ENCODE measurements at regions not wholly inside any gene's neighbourhood (a gene's known extent, or its start where the extent isn't known, plus 50 kb on each side); places are given as distances from the start of the nearest gene placed in this dataset.

DNA sequence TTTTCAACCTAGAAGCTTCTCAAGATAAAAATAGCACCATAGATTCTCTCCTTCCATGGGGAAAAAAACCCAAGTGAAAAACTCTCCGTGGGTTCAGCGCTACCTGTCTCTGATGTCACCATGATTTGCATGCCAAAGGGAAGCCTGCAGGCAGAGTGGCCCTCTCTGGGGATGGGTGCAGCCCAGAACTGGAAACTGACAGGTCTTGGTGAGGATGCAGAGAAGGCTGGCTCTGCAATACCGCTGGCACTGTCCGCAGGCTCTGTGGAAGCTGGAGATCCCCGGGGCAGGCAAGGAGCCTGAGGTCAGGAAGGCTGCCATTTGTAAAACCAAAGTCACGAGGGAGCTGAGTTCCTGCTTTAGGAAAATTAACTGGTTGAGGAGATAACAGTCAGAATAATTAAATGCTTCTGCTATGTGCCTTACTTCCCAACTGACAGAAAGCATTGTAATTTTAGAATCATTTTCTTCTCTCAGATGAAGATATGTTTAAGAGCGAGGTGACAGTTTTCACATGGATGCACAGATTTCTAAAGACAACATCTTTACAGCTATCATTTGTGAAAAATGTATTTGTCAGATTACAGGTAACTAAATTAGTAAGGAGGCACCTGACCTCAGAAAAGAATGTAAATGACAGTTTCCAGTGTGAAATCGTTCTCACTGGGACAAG is 731.5 kb upstream of the FZD8 start:
- no peak for DNase-seq (ENCODE audit: low spot score)

DNA sequence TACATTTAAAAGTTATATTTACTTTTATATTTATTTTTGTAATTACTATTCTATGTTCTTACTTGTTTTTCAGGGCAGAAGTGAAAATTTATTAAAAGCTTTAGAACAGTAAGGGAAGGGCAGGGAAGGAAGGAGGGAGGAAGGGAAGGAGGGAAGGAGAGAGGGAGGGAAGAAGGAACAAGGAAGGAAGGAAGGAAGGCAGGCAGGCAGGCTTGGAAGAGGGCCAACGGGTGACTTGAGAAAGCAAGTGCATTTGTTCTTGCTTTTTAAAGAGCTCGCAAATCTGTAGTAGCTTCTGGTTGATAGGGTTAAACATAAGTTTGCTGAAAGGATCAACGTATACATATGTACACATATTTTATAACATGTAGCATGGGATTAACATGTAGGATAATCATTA is 725.3 kb upstream of the FZD8 start:
- no peak for DNase-seq (ENCODE audit: low spot score)

DNA sequence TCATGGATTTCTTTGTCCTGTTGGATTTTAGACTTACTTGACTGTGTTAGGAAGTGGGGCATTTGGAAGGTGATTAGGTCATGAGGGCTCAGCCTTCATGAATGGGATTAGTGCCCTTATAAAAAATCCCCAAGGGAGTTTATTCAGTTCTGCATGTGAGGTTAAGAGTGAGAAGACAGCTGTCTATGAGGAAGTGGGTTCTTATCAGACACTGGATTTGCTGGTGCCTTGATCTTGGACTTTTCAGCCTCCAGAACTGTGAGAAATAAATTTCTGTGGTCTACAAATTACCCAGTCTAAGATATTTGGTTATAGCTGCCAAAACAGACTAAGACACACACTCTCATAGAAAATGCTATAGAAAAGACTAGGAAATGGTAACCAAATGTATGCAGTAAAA is 724.7 kb upstream of the FZD8 start:
- no peak for DNase-seq (ENCODE audit: low spot score)

DNA sequence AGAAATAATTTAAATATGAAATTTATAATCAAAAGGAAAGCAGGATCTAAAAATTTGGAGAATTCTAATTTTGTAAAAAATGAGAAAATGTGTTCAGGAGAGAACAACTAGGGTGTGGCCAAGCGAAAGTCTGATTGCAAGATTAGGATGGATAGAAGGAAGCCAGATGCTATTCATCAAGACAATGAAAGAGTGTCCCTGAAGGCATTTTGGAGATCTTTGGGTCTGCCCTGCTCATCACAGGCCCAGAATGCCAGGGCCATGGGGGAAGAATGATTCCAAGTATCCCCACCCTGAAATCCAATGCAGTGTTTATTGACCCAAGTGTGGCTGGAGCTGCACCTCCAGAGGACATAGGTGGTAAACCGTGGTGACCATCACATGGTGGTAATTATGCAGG is 724.0 kb upstream of the FZD8 start:
- DNase-seq (ENCODE audit: low spot score), result no peak

DNA sequence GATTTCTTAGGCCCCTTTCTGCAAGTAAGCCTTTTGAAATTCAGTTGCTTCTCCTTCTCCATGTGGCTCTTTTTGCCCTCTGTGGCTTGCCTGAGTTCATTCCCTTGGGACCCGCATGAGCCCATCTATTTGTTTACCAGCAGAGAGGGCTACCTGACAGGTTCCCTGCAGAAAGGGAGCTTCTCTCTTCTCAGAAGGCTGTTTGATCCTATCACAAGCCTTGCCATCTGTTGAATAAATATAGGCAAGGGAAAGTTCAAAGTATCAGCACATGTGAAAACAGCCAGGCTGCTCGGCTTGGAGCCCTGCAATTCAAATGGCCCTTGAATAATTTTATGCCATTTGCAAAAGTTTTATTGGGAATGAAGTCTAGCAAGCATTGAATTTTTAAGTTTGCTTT is 720.2 kb upstream of the FZD8 start:
- no peak for DNase-seq (ENCODE audit: low spot score)

DNA sequence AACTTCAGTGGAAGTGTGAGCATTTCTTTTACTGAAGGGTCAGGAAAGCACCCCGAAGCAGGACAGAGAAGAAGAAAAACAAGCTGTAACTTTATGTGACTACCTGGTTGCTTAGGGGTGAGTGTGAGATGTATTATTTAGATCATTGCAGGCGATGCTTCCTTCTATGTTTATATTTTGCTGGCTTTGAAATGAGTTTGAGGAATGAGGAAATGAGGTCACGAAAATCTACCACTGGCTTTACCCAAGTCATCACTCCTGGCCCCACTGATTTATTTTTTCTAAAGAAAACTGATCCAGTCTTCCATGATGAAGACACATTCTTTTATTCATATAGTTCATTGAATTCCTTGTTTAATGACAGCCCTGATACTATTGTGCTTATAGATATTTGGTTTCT is 716.6 kb upstream of the FZD8 start:
- no peak for DNase-seq (ENCODE audit: low spot score)

DNA sequence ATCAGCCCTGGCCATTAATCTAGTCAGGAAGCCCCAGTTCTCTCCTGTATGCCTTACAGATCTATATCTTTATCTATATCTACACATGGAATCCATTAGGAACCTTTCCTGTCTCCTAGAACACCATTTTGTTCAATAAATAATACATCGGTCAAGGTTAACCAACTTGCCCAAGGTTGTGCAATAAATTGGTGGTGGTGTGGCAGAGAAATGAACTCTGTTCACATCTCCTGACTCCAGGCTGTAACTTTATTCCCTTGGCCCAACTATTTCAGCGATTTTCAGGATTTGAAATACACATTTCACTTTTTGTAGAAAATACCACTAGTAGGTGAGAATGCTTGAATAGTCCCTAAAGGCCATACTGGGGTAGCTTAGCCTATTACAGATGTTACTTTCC is 712.5 kb upstream of the FZD8 start:
- DNase-seq (ENCODE audit: low spot score), result no peak

DNA sequence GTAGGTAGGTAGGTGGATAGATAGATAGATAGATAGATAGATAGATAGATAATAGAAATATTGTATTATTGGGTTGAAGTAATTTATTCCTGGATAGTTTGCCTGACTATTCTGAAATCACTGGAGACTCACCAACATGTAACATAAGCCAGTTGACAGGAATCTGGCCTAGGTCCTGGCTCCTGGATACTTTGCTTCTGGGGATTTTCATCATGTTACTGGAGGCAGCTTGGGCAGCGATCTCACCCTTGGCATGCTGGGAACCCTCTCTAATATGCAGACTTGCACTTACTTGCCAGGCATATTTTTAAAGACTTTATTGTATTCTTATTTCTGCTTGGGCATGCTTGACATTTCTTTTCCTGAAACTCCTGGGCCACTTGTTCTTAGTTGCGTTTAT is 709.1 kb upstream of the FZD8 start:
- no peak for DNase-seq (ENCODE audit: low spot score)

DNA sequence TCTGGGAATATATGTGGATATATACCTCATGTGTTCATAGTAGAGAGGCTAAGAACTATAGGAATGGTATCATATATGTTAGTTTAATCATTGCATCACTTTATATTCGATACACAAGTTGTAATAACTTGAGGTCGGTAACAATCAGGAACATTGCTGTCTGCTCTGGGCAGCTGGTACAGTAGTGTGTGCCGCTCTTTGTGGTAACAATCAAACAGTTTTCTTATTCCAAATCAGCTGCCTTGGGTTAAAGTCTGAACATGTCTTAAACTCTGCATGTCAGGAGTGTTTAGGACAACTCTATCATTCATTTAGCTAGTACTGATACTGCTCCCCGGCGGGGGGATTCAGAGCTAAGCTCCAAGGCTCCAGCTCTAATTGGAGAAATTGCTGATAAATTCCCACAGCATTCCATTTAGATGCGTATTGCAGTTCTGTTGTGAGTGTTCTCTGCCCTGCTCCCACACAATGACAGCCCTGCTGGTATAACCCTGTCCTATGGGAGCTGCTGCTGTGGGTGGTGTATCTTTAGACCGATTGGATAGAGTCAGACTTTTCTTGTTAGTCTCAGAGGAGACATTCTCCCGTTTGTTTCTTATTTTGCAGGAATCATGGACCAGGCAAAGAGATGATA is 707.5 kb upstream of the FZD8 start:
- no peak for DNase-seq (ENCODE audit: low spot score)

DNA sequence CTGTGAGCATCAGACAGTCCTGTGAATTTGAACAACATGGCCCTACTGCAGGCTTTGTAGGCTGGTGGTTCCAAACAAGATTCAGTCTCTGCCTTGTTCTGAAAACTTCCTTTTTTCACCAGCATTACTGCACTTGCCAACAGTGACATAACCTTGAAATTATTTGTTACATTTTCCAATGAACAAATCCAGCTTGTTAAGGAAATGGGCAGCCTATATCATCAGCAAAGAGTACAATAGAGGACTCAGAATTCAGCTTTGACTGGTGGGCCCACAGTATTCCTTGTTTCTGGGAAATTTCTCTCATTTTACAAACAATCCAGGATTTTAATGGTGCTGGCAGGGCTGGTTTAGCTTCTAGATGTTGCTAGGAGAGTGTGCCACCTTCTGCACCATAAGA is 703.7 kb upstream of the FZD8 start:
- no peak for DNase-seq (ENCODE audit: low spot score)

DNA sequence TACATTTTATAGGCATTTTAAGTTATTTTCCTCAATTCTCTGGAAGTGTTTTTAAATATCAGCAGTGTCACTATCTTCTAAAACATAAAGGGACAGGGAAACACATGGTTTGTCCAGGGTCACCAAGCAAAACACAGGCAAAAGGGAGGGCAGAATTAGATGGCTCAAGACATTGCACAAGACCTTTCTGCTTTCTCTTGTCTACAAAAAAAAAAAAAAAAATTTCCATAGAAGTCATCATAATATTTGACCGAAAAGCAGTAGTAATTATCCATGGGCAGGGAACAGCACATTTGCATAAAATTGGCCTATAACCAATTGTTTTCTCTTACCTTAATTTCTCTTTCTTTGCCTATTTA is 703.1 kb upstream of the FZD8 start:
- DNase-seq (ENCODE audit: low spot score), result no peak

DNA sequence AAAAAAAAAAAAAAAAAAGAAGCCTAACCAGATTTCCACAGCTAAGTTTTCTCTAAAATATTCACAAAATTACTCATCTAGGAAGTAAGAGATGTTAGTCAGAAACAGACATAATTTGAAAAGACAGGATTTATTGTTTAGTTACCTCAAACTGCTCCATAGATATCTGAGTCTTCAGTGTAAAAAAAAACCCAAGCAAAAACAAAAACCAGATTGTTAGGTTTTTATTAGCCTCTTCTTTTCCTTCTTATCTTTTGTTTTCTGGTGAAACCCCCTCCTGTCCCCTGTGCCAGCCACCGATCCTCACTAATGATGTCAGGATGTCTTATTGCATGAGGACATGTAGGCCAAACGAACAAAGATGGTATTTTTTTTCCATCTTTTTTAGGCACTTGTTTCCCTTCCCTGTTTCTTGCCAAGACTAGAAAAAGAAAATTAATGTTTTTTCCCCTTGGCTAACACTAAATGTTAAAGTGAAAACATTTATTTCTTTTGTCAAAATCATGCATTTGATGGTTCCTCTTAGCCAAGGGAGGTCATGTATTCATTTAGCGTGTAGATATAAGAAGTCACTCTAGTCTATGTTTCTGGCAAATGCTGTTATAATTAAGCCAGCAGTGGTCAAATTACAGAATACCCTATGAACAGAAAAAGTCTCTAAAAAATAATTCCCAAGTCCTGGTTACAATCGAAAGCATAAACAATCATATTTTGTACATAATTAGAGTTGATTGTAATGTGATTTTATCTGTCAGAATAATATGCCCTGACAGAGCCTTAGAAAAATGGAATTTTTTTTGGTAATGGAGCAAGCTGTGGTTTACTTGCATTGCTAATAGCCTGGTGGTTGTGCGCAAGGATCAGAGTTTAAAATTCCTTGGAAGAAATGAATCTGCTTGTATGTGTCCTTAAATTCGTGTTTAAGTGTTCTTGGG is 702.4 kb upstream of the FZD8 start:
- DNase-seq (ENCODE audit: low spot score), result no peak

DNA sequence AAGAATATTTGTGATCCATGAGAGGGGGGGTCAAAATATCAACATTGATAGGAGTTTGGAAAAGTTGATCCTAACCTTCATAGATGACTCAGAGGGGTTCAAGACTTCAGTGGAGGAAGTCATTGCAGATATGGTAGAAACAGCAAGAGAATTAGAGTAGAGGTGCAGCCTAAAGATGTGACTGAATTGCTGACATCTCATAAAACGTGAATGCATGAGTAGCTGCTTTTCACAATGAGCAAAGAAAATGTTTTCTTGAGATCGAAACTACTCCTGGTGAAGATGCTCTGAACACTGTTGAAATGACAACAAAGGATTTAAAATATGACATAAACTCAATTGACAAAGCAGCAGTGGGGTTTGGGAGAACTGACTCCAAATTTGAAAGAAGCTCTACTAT is 700.7 kb upstream of the FZD8 start:
- no peak for DNase-seq (ENCODE audit: low spot score)

DNA sequence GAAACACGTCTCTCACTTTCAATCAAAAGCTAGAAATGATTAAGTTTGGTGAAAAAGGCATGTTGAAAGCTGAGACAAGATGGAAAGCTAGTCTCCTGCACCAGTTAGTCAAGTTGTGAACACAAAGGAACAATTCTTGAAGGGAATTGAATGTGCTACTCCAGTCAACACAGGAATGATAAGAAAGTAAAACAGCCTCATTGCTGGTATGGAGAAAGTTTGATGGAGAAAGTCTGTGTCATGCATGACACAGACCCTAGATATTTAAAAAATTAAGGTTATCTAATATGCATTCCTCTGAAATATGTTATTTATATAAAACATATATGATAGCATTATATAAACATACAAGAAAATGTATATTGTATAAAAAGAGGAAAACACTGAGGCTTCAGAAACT is 699.4 kb upstream of the FZD8 start:
- DNase-seq (ENCODE audit: low spot score), result no peak

DNA sequence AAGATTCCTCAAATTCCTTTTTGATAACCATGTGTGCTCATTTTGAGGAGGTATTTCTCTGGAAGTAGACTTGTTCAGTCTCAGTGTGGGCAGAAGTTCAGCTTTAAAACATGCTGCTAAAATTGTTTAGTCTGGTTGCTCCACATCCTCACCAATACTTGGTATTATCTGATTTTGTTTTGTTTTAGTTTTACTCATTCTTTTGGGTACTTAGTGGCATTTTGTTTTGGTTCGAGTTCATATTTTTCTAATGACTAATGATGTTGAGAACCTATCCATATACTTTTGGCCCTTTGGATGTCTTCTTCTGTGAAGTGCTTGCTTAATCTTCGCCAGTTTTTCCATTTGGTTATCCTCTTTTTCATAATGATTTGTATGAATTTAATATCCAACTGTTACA is 694.2 kb upstream of the FZD8 start:
- no peak for DNase-seq (ENCODE audit: low spot score)

DNA sequence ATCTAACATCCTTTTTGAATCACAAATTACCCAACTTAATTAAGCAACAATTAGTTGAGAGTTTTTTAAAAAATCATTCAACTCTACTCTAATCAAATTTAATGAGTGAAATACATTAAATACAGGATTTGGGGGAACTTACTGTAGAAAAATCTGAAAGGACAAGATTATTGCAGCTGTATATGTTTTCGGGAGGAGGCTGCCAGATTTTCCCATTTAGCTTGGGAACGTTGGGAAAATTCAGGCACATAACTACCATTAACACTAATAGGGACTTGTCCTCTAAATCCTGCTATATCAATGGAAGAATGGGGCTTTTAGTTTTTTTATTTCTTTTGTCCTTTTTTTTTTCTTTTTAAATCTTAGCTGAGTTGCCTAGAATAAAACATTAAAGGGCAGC is 691.4 kb upstream of the FZD8 start:
- DNase-seq (ENCODE audit: low spot score), result no peak

DNA sequence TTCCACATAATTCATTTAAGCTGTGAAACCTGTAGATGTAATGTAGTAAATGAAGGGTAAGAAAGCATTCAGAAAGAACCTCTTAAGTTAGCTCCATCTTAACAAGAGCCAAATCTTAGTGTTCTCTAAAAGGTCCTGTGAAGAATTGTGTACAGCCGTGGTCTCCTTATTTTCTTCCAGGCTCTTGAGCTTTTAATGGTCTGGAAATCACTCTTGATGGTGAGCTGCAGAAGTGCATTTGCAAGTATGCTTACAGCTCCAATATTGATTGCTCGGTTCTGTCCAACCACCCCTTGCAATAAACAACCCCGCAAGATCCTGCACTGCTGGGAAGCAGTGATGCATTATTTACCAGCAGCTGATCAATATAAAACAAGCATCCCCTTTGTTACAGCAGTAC is 690.8 kb upstream of the FZD8 start:
- no peak for DNase-seq (ENCODE audit: low spot score)

DNA sequence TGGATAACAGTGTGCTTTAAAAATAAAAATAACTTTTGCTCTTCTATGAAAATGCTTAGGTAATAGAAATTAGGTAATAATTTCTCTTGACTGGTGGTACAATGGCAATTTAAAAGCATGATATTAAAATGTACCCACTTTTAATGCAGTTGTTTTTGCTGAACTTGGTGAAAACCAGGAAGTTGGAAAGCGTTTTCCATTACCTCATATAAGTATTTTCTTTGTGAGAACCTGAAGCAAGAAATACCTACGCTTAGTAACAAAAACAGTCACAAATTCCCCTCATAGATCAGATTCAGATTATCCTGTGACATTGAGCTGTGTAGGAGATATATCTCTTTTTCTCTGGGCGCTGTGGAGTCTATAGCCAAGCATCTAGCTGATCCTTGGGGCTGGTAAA is 689.0 kb upstream of the FZD8 start:
- no peak for DNase-seq (ENCODE audit: low spot score)

DNA sequence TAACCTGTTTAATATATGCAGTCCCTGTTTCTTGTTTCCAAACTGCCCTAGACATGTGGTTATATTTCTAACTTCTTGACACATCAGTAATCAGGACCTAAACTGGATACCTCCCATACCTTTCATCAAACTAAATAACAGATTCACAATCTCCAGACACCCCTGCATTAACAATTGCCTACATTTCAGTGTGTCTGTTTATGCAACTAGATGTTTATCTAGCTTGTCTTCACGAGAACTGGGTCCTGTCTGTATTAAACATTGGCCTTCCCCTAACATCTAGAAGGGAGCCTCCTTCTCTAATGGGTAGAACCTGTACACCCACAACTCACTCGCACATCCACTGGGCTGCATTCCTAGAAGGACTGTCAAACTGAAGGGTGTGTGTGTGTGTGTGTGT is 683.7 kb upstream of the FZD8 start:
- DNase-seq (ENCODE audit: low spot score), result no peak

DNA sequence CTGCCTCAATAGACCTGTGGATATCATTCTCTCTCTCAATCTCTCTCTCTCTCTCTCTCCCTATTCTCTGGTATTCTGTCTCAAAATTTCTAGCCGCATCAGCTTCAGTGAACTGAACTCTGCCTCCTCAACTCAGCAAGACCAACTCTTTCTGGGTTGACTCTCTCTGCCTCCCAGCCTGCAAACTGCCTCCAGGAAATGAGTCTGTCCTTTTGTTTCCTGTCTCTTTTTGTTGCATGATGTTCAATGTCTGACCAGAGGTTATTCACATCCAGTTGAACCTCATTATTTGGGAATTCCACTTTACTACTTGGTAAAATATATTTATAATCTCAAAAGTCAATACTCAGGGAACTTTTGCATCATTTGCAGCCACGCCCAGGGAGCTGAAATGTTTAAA is 682.7 kb upstream of the FZD8 start:
- no peak for DNase-seq (ENCODE audit: low spot score)

DNA sequence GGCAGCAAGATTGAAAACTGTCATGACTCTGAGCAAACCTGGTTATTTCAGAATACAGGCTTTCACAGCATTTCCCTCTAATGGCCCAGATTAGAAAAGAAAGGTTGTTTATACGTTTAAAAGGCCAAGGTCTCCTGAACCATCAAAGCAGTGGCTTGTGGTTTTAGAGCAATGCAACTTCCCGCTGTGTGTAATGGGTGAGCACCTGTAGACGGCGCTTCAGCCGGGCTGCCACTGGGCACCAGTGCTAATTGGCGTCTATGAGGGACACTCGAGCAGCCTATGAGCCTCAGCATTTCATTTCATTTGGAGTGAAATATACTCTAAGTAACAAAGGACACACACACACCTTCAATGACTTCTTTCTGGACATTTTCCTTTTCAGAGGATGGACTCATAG is 671.0 kb upstream of the FZD8 start:
- no peak for DNase-seq (ENCODE audit: low spot score)

DNA sequence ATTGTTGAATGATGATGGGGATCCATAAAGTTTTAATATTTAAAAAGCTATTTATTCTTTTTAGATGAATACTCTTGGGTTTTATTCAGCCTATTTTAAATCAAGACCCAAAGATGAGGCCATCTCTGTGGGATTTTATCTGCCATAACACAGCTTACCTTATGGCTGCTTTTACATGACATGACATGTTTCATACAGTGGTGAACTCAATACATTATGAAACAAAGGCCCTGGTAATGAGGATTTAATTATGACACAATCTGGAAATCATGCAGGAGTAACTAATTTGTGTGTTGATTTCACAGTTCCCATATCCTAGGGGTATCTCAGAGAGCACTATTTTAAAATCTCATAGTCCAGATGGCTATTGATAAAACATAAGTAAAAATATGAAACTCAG is 661.8 kb upstream of the FZD8 start:
- no peak for DNase-seq (ENCODE audit: low spot score)

DNA sequence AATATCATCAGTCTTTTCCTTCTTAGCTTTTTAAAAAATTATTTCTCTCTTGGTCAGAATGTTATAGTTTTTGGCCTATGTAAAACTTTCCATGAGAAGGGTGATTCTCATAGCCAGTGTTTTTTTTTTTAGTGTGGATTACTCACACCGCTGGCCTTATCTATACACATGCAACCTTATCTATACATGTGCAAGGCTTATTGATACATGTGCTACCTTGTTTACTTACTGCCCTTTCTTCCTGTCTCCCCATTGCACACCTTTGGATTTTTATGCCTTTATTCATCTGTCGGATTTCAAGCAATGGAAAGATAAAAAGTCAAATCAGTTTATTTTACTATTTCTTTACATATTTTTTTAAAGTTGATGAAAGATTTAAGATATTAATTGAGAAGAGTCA is 660.0 kb upstream of the FZD8 start:
- DNase-seq (ENCODE audit: low spot score), result no peak

Measured in cerebellar cortex (tissue), 1 donor.